Gastrocnemius medialis (tissue), 4 donors: ENCODE measurements at regions not wholly inside any gene's neighbourhood (a gene's known extent, or its start where the extent isn't known, plus 50 kb on each side); places are given as distances from the start of the nearest gene placed in this dataset.

Experiments used
- ATAC-seq, 2 donors: fragments of 150-250 bp; one replicate each; pipeline ENCODE4 v1.9.1; 2016
- DNase-seq, 2 donors: peaks; one replicate each; pipeline ENCODE4 v3.0.0-alpha.2; 2019
- H3K27ac ChIP-seq, 4 donors: fragments of 200-600 bp; sonication (generic); 1 replicate in 1 of 4; 2 replicates in 3 of 4; pipeline ENCODE4 v1.5.1; 2016 to 2018; ENCODE audit warnings: mild to moderate bottlenecking in 2 of 4, moderate library complexity in 1 of 4
- H3K27me3 ChIP-seq, 3 donors: fragments of 200-600 bp; sonication (generic) in 2 of 3; 1 replicate in 1 of 3; 2 replicates in 2 of 3; pipeline versions ENCODE4 v1.5.1 to v1.6.0; 2016 to 2019; ENCODE audit warnings: mild to moderate bottlenecking in 1 of 3, moderate library complexity in 1 of 3
- H3K36me3 ChIP-seq, 2 donors: fragments of 200-600 bp; sonication (generic) in 1 of 2; one replicate each; pipeline ENCODE4 v1.5.1; 2017 to 2018
- H3K4me1 ChIP-seq, 2 donors: fragments of 200-600 bp; sonication (generic) in 1 of 2; one replicate each; pipeline ENCODE4 v1.5.1; 2016 to 2017; ENCODE audit warnings: mild to moderate bottlenecking in 2 of 2
- H3K4me3 ChIP-seq, 4 donors: fragments of 200-600 bp; sonication (generic) in 3 of 4; 1 replicate in 1 of 4; 2 replicates in 3 of 4; pipeline ENCODE4 v1.5.1; 2016 to 2019; ENCODE audit warnings: mild to moderate bottlenecking in 2 of 4
- H3K9me3 ChIP-seq, 3 donors: fragments of 200-600 bp; sonication (generic) in 2 of 3; 1 replicate in 1 of 3; 2 replicates in 2 of 3; pipeline ENCODE4 v1.5.1; 2016 to 2019
- CTCF ChIP-seq, 5 experiments: fragments of 450-650 bp in 3 of 5; fragments of 200-600 bp in 2 of 5; sonication (generic) in 2 of 5; IDR thresholded peaks in 4 of 5; conservative IDR thresholded peaks in 1 of 5; 1 replicate in 4 of 5; 2 replicates in 1 of 5; pipeline ENCODE4 v1.5.1; 2016 to 2019; ENCODE audit warnings: antibody characterized with exemption in 5 of 5, mild to moderate bottlenecking in 3 of 5, moderate library complexity in 3 of 5
- POLR2A ChIP-seq, 2 donors: fragments of 450-650 bp; IDR thresholded peaks; one replicate each; pipeline ENCODE4 v1.6.1; 2017; ENCODE audit warnings: antibody characterized with exemption in 2 of 2, mild to moderate bottlenecking in 2 of 2, moderate library complexity in 2 of 2
- in situ Hi-C, 4 donors: fragments of 200-750 bp; cut with MboI; loops; one replicate each; pipeline versions ENCODE4 v1.15.0 to v1.8.0; 2017; ENCODE audit warnings: low sequenced_read_pairs in 4 of 4
- intact Hi-C: fragments of 100-400 bp; cut with DNase I; formaldehyde crosslinking; loops from one replicate; pipeline ENCODE4 v1.15.1; 2023; ENCODE audit warnings: low total_unique reads

- no peaks in the 10 kb centered on the region for H3K36me3 ChIP-seq
- DNase-seq (no peak), ATAC-seq (no peak)
- no peaks in the 10 kb centered on the region for H3K4me1 ChIP-seq
- H3K27ac ChIP-seq: no peak overlapping the region
- no peak for TF ChIP-seq CTCF (IDR thresholded peaks at IDR 0.05 in 4 of 5, conservative IDR thresholded peaks at IDR 0.05 in 1 of 5)
- TF ChIP-seq POLR2A (IDR thresholded peaks at IDR 0.05): no peak
- no peaks in the 10 kb centered on the region for H3K27me3 ChIP-seq
- no peak overlapping the region for H3K4me3 ChIP-seq
- H3K9me3 ChIP-seq: no peaks in the 10 kb centered on the region
- intact Hi-C loops (no loop called here), in situ Hi-C loops (no loop called here)
Observed at GRCh38 chr15:69859866-69860265, 237.9 kb downstream of the TLE3 start.

GRCh38 chr15:69860321-69860720, 237.4 kb downstream of the TLE3 start:
- in situ Hi-C loops (no loop called here), intact Hi-C loops (no loop called here)
- Histone ChIP-seq H3K36me3 (no peaks in the 10 kb centered on the region), H3K27me3 (no peaks in the 10 kb centered on the region), H3K9me3 (no peaks in the 10 kb centered on the region), H3K4me1 (no peaks in the 10 kb centered on the region), H3K27ac (no peak overlapping the region), H3K4me3 (no peak overlapping the region)
- TF ChIP-seq CTCF (IDR thresholded peaks at IDR 0.05 in 4 of 5, conservative IDR thresholded peaks at IDR 0.05 in 1 of 5) (no peak), POLR2A (IDR thresholded peaks at IDR 0.05) (no peak)
- DNase-seq (no peak), ATAC-seq (no peak)

GRCh38 chr15:69860921-69861320, 236.8 kb downstream of the TLE3 start:
- DNase-seq: no peak
- in situ Hi-C loops: no loop called here
- Histone ChIP-seq H3K9me3 (no peaks in the 10 kb centered on the region), H3K27me3 (no peaks in the 10 kb centered on the region), H3K4me3 (no peak overlapping the region), H3K4me1 (no peaks in the 10 kb centered on the region), H3K36me3 (no peaks in the 10 kb centered on the region), H3K27ac (no peak overlapping the region)
- ATAC-seq: no peak
- TF ChIP-seq CTCF (IDR thresholded peaks at IDR 0.05 in 4 of 5, conservative IDR thresholded peaks at IDR 0.05 in 1 of 5): no peak
- TF ChIP-seq POLR2A (IDR thresholded peaks at IDR 0.05): no peak
- intact Hi-C loops: no loop called here

GRCh38 chr15:69861331-69862171, 236.2 kb downstream of the TLE3 start:
- intact Hi-C loops: no loop called here
- no peaks in the 10 kb centered on the region for H3K4me1 ChIP-seq
- TF ChIP-seq POLR2A (IDR thresholded peaks at IDR 0.05) (no peak), CTCF (IDR thresholded peaks at IDR 0.05 in 4 of 5, conservative IDR thresholded peaks at IDR 0.05 in 1 of 5) (no peak)

More at GRCh38 chr15:69861331-69862171, 236.2 kb downstream of the TLE3 start:
- Histone ChIP-seq H3K27me3 (no peaks in the 10 kb centered on the region), H3K9me3 (no peaks in the 10 kb centered on the region), H3K36me3 (no peaks in the 10 kb centered on the region), H3K27ac (no peak overlapping the region), H3K4me3 (no peak overlapping the region)
- DNase-seq (no peak), ATAC-seq (no peak)
- in situ Hi-C loops: no loop called here
